H1 (cell line): ENCODE measurements at regions not wholly inside any gene's neighbourhood (a gene's known extent, or its start where the extent isn't known, plus 50 kb on each side); places are given as distances from the start of the nearest gene placed in this dataset.
A peak's percentile ranks its signal among the peaks of the same experiment; 100 is the strongest.

Experiments used
- CTCF ChIA-PET: fragments of 300-600 bp; sonication (Branson Sonifier 250); formaldehyde crosslinking; loops from one replicate; lab custom pipeline; 2021; ENCODE audit not compliant: partially characterized antibody; lab: Charles Lee
- POLR2A ChIA-PET: fragments of 300-600 bp; sonication (Branson Sonifier 250); formaldehyde crosslinking; loops from one replicate; lab custom pipeline; 2021; ENCODE audit warnings: inconsistent platforms; ENCODE audit not compliant: partially characterized antibody; lab: Charles Lee
- DNase-seq, 2 experiments: peaks; one replicate each; pipeline versions ENCODE4 v3.0.0 to v3.0.0-alpha.2; 2010 to 2022; ENCODE audit warnings: low spot score in 2 of 2, low read depth in 1 of 2, mixed read lengths in 1 of 2
- FAIRE-seq: peaks from 2 replicates; lab custom pipeline; 2011; peaks lifted over from hg19 to GRCh38; lab: Jason Lieb, UNC
- H2AFZ ChIP-seq: 2 replicates; pipeline ENCODE4 v1.8.1; 2012; ENCODE audit warnings: low read length, inconsistent platforms
- H2AK5ac ChIP-seq: 2 replicates; pipeline ENCODE4 v1.6.1; 2013; ENCODE audit warnings: low read depth, low read length
- H2BK120ac ChIP-seq: replicated peaks from 2 replicates; pipeline ENCODE3; 2013; ENCODE audit warnings: low read depth, low read length, inconsistent platforms
- H2BK12ac ChIP-seq: 2 replicates; pipeline ENCODE4 v1.6.1; 2013; ENCODE audit warnings: low read depth, low read length
- H2BK15ac ChIP-seq: 2 replicates; pipeline ENCODE4 v1.6.1; 2013; ENCODE audit warnings: low read length
- H2BK20ac ChIP-seq: 2 replicates; pipeline ENCODE4 v1.6.1; 2013; ENCODE audit warnings: low read length
- H2BK5ac ChIP-seq: 2 replicates; pipeline ENCODE4 v1.6.1; 2013; ENCODE audit warnings: low read depth, low read length
- H3K14ac ChIP-seq: 2 replicates; pipeline ENCODE4 v1.6.1; 2013; ENCODE audit warnings: inconsistent platforms; ENCODE audit not compliant: insufficient read length
- H3K18ac ChIP-seq: 2 replicates; pipeline ENCODE4 v1.6.1; 2013; ENCODE audit warnings: low read length; ENCODE audit errors: extremely low read depth
- H3K23ac ChIP-seq: 2 replicates; pipeline ENCODE4 v1.6.1; 2013; ENCODE audit warnings: inconsistent platforms; ENCODE audit not compliant: insufficient read length
- H3K23me2 ChIP-seq: 2 replicates; pipeline ENCODE4 v1.6.1; 2013; ENCODE audit warnings: low read depth, low read length
- H3K27ac ChIP-seq: 2 replicates; pipeline ENCODE4 v1.6.1; 2011; ENCODE audit warnings: low read depth, low read length, inconsistent platforms
- H3K27me3 ChIP-seq, 4 experiments: replicated peaks in 1 of 4; 1 replicate in 1 of 4; 2 replicates in 3 of 4; pipeline versions ENCODE4 v1.6.1 to v1.8.1; 2011 to 2013; ENCODE audit warnings: low read length in 3 of 4, mild to moderate bottlenecking in 3 of 4, inconsistent platforms in 2 of 4, mixed read lengths in 2 of 4, moderate library complexity in 1 of 4; ENCODE audit not compliant: control insufficient read depth in 3 of 4, insufficient read depth in 3 of 4; ENCODE audit errors: extremely low read depth in 1 of 4
- H3K36me3 ChIP-seq, 4 experiments: 2 replicates each; pipeline versions ENCODE4 v1.6.1 to v1.8.1; 2011 to 2013; ENCODE audit warnings: mild to moderate bottlenecking in 4 of 4, low read length in 3 of 4, moderate library complexity in 2 of 4, control low read depth in 1 of 4, inconsistent platforms in 1 of 4; ENCODE audit not compliant: insufficient read depth in 4 of 4, control insufficient read depth in 2 of 4
- H3K4ac ChIP-seq: replicated peaks from 2 replicates; pipeline ENCODE3; 2013; ENCODE audit warnings: low read length, low read depth, mixed read lengths, inconsistent platforms; ENCODE audit not compliant: insufficient read length
- H3K4me1 ChIP-seq, 4 experiments: replicated peaks in 1 of 4; 1 replicate in 1 of 4; 2 replicates in 3 of 4; pipeline versions ENCODE4 v1.6.1 to v1.8.1; 2011 to 2013; ENCODE audit warnings: low read length in 3 of 4, inconsistent platforms in 2 of 4, mixed read lengths in 1 of 4; ENCODE audit not compliant: insufficient read depth in 4 of 4, control insufficient read depth in 3 of 4
- H3K4me2 ChIP-seq, 2 experiments: 2 replicates each; pipeline versions ENCODE4 v1.6.1 to v1.8.1; 2011 to 2013; ENCODE audit warnings: low read depth in 2 of 2, low read length in 2 of 2, control low read depth in 1 of 2, inconsistent platforms in 1 of 2, mild to moderate bottlenecking in 1 of 2; ENCODE audit not compliant: insufficient read depth in 1 of 2
- H3K4me3 ChIP-seq, 4 experiments: fragments of 200-600, 300-600 bp in 1 of 4; sonication (generic), shearing (Covaris generic), sonication (Bioruptor Twin) in 1 of 4; 2 replicates each; pipeline versions ENCODE4 v1.5.1 to v1.8.1; 2011 to 2016; ENCODE audit warnings: low read length in 4 of 4, low read depth in 3 of 4, control low read depth in 2 of 4, inconsistent platforms in 2 of 4, mild to moderate bottlenecking in 2 of 4, mixed read lengths in 1 of 4, moderate library complexity in 1 of 4; ENCODE audit not compliant: insufficient read depth in 2 of 4; ENCODE audit errors: extremely low read depth in 1 of 4
- H3K56ac ChIP-seq: replicated peaks from 2 replicates; pipeline ENCODE3; 2013; ENCODE audit warnings: low read depth, mild to moderate bottlenecking, mixed read lengths, low read length, inconsistent platforms; ENCODE audit not compliant: insufficient read length
- H3K79me1 ChIP-seq: 2 replicates; pipeline ENCODE4 v1.6.1; 2013; ENCODE audit warnings: low read depth, low read length, control low read depth
- H3K79me2 ChIP-seq, 2 experiments: 2 replicates each; pipeline versions ENCODE4 v1.6.1 to v1.8.1; 2012 to 2013; ENCODE audit warnings: low read length in 2 of 2, mild to moderate bottlenecking in 2 of 2, inconsistent platforms in 1 of 2; ENCODE audit not compliant: insufficient read depth in 2 of 2, control insufficient read depth in 1 of 2
- H3K9ac ChIP-seq, 4 experiments: replicated peaks in 1 of 4; 1 replicate in 1 of 4; 2 replicates in 3 of 4; pipeline versions ENCODE4 v1.6.1 to v1.8.1; 2011 to 2013; ENCODE audit warnings: low read depth in 3 of 4, low read length in 3 of 4, control low read depth in 2 of 4, mild to moderate bottlenecking in 2 of 4, moderate library complexity in 2 of 4, inconsistent platforms in 1 of 4; ENCODE audit errors: extremely low read depth in 1 of 4
- H3K9me3 ChIP-seq, 2 experiments: 2 replicates each; pipeline versions ENCODE4 v1.6.1 to v1.8.1; 2012 to 2013; ENCODE audit warnings: mild to moderate bottlenecking in 2 of 2, moderate library complexity in 2 of 2, control low read depth in 1 of 2, inconsistent platforms in 1 of 2, low read depth in 1 of 2, low read length in 1 of 2, mixed read lengths in 1 of 2; ENCODE audit not compliant: insufficient read depth in 2 of 2
- H4K20me1 ChIP-seq, 2 experiments: replicated peaks in 1 of 2; 2 replicates each; pipeline versions ENCODE3 to v1.8.1; 2011 to 2013; ENCODE audit warnings: inconsistent platforms in 2 of 2, low read length in 2 of 2, mild to moderate bottlenecking in 1 of 2; ENCODE audit not compliant: insufficient read depth in 2 of 2, control insufficient read depth in 1 of 2
- H4K5ac ChIP-seq: 2 replicates; pipeline ENCODE4 v1.6.1; 2013; ENCODE audit warnings: low read length, low read depth, mixed read lengths, inconsistent platforms; ENCODE audit not compliant: insufficient read length
- H4K8ac ChIP-seq: 2 replicates; pipeline ENCODE4 v1.8.0; 2013; ENCODE audit warnings: mild to moderate bottlenecking, moderate library complexity, low read length, inconsistent platforms; ENCODE audit not compliant: insufficient read depth; ENCODE audit errors: extremely low read depth
- H4K91ac ChIP-seq: replicated peaks from 2 replicates; pipeline ENCODE3; 2013; ENCODE audit warnings: low read length, mixed read lengths, inconsistent platforms; ENCODE audit not compliant: insufficient read length
- CHD2 ChIP-seq: IDR thresholded peaks from 2 replicates; pipeline ENCODE4 v1.6.1; 2012; ENCODE audit warnings: low read length, improper control_type of control experiment
- CREB1 ChIP-seq: IDR thresholded peaks from 2 replicates; pipeline ENCODE4 v1.6.1; 2012; ENCODE audit warnings: inconsistent platforms
- HDAC2 ChIP-seq, 2 experiments: fragments of 300-600 bp in 1 of 2; sonication (generic) in 1 of 2; IDR thresholded peaks; 2 replicates each; pipeline ENCODE4 v1.6.1; 2011 to 2012; ENCODE audit warnings: low read depth in 2 of 2, low read length in 2 of 2, mild to moderate bottlenecking in 2 of 2, moderate library complexity in 2 of 2, borderline replicate concordance in 1 of 2, inconsistent platforms in 1 of 2
- KDM1A ChIP-seq: fragments of 200-600, 300-600 bp; sonication (generic); IDR thresholded peaks from 2 replicates; pipeline ENCODE4 v1.7.1; 2016; ENCODE audit warnings: mild to moderate bottlenecking, low read length, borderline replicate concordance
- POLR2A ChIP-seq, 2 experiments: IDR thresholded peaks; 1 replicate in 1 of 2; 2 replicates in 1 of 2; pipeline ENCODE4 v1.6.1; 2011; ENCODE audit warnings: low read depth in 2 of 2, low read length in 2 of 2, mild to moderate bottlenecking in 2 of 2; ENCODE audit errors: control extremely low read depth in 1 of 2
- SIX5 ChIP-seq: IDR thresholded peaks from 2 replicates; pipeline ENCODE4 v1.6.1; 2011; ENCODE audit warnings: mild to moderate bottlenecking, low read depth, low read length
- SRF ChIP-seq: IDR thresholded peaks from 2 replicates; pipeline ENCODE4 v1.6.1; 2011; ENCODE audit warnings: mild to moderate bottlenecking, low read depth, low read length, moderate library complexity
- ZNF274 ChIP-seq: IDR thresholded peaks from 2 replicates; pipeline ENCODE4 v1.7.0; 2012; ENCODE audit warnings: low read length, borderline replicate concordance; ENCODE audit errors: extremely low read depth
- WGBS, 2 experiments: shearing (Covaris generic) in 1 of 2; methylation state at CpG; one replicate each; pipeline versions ENCODE4 v1.1.6 to v1.1.7; 2013 to 2015; ENCODE audit warnings: low lambda C conversion rate in 2 of 2, mixed read lengths in 2 of 2, inconsistent platforms in 1 of 2, low coverage in 1 of 2, missing lambda C conversion rate in 1 of 2; ENCODE audit not compliant: insufficient replicate concordance in 2 of 2, insufficient coverage in 1 of 2, insufficient read length in 1 of 2; ENCODE audit errors: extremely low coverage in 1 of 2, missing lambda C conversion rate in 1 of 2; 5-methylcytosine and 5-hydroxymethylcytosine counted together

DNA sequence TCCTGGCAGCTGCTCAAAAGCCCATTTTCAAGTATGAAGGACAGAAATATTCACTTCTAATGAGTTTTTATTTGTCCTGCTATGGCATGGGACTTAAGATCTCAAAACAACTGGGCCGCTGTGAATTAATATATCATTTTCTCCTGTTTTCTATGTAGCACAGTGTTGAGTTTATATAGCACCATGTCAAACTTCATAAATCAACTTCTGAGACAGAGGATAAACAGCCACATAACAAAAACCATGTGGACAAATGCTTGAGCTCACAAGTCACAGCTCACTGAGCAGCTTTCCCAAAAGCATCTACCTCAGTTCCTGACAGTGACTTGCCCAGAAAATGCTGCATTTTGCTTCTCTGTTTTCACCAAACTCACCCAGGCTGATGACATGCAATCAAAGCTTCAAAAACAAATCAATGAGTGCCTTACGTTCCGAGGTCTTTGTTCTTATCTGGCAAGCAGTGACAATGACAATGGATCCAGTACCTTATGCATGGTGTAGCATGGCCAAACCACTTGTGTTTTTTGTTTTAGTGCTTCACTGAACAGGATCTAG lies 722.6 kb downstream of the LRRIQ3 start:
- Histone ChIP-seq H4K8ac (no peak overlapping the region), H2BK5ac (no peak overlapping the region), H3K18ac (no peak overlapping the region), H2BK15ac (no peak overlapping the region), H2AK5ac (no peak overlapping the region), H3K4ac (no peak overlapping the region), H3K9me3 (no peaks in the 10 kb centered on the region), H3K27me3 (no peaks in the 10 kb centered on the region), H4K20me1 (no peaks in the 10 kb centered on the region), H2BK12ac (no peak overlapping the region), H3K36me3 (no peaks in the 10 kb centered on the region), H3K4me1 (no peaks in the 10 kb centered on the region), H3K14ac (no peak overlapping the region), H3K9ac (no peak overlapping the region), H2BK120ac (no peak overlapping the region), H3K23ac (no peak overlapping the region), H4K5ac (no peak overlapping the region), H3K79me1 (no peaks in the 10 kb centered on the region), H3K4me3 (no peak overlapping the region), H3K79me2 (no peaks in the 10 kb centered on the region), H3K27ac (no peak overlapping the region), H2BK20ac (no peak overlapping the region), H3K4me2 (no peak overlapping the region), H2AFZ (peak overlapping the region; percentile 86), H4K91ac (no peak overlapping the region), H3K23me2 (no peaks in the 10 kb centered on the region), H3K56ac (no peak overlapping the region)
- FAIRE-seq = no peak
- DNase-seq = no peak
- no peak for TF ChIP-seq POLR2A (IDR thresholded peaks at IDR 0.05; ENCODE audit: control extremely low read depth in 1 of 2, low read depth in 2 of 2, low read length in 2 of 2)
- TF ChIP-seq SRF = no peak
- no peak for TF ChIP-seq ZNF274
- no peak for TF ChIP-seq KDM1A
- no peak for TF ChIP-seq CREB1
- TF ChIP-seq CHD2 = no peak
- no peak for TF ChIP-seq HDAC2 (IDR thresholded peaks at IDR 0.05; ENCODE audit: borderline replicate concordance in 1 of 2, low read depth in 2 of 2, low read length in 2 of 2)
- no peak for TF ChIP-seq SIX5
- ChIA-PET CTCF (no interaction called here), POLR2A (no interaction called here)
- WGBS, 2 experiments = 97% methylated on average over 3 of the region's 3 CpGs; no CpG with 5 or more reads in 1 of the 2 experiments
